Fibroblast of the aortic adventitia (primary cell): ENCODE measurements at regions not wholly inside any gene's neighbourhood (a gene's known extent, or its start where the extent isn't known, plus 50 kb on each side); places are given as distances from the start of the nearest gene placed in this dataset.

Experiments
- DNase-seq: peaks from one replicate; pipeline ENCODE4 v3.0.0-alpha.2; 2010; ENCODE audit warnings: low read depth
- H3K4me3 ChIP-seq: 2 replicates; pipeline ENCODE4 v1.5.1; 2011; ENCODE audit warnings: low read depth, mild to moderate bottlenecking, control low read depth, low read length, moderate library complexity
- TF ChIP-seq, protein P1 (sequence below): IDR thresholded peaks from 2 replicates; pipeline ENCODE4 v1.5.1; 2011; ENCODE audit warnings: mild to moderate bottlenecking, low read length, control low read depth, inconsistent platforms; ENCODE audit not compliant: insufficient read depth

DNA sequence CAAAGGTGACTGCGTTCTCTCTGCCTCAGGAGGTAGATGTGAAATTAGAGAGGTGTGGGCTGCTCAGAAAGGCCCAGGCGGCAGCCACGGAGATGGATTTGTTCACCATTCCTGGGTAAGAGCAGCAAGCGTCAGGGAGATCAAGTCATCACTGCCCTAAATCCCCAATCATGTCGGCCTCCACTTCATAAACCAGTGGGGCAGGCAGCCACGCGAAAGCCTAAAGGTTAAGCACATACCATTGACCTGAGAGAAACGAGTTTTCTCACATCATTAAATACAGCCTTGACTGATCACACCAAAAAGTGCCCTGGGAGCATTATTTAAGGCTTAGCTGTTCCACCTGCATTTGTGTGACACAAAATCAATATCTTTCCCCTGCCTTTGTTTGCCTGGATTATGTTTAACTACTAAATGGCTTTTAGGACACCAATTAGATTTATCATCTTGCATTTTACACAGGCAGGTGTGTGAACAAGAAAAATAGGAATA lies 50.7 kb upstream of the FOXB1 start:
- no peak overlapping the region for H3K4me3 ChIP-seq
- TF ChIP-seq, protein P1, sequence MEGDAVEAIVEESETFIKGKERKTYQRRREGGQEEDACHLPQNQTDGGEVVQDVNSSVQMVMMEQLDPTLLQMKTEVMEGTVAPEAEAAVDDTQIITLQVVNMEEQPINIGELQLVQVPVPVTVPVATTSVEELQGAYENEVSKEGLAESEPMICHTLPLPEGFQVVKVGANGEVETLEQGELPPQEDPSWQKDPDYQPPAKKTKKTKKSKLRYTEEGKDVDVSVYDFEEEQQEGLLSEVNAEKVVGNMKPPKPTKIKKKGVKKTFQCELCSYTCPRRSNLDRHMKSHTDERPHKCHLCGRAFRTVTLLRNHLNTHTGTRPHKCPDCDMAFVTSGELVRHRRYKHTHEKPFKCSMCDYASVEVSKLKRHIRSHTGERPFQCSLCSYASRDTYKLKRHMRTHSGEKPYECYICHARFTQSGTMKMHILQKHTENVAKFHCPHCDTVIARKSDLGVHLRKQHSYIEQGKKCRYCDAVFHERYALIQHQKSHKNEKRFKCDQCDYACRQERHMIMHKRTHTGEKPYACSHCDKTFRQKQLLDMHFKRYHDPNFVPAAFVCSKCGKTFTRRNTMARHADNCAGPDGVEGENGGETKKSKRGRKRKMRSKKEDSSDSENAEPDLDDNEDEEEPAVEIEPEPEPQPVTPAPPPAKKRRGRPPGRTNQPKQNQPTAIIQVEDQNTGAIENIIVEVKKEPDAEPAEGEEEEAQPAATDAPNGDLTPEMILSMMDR = no peak
- no peak for DNase-seq

DNA sequence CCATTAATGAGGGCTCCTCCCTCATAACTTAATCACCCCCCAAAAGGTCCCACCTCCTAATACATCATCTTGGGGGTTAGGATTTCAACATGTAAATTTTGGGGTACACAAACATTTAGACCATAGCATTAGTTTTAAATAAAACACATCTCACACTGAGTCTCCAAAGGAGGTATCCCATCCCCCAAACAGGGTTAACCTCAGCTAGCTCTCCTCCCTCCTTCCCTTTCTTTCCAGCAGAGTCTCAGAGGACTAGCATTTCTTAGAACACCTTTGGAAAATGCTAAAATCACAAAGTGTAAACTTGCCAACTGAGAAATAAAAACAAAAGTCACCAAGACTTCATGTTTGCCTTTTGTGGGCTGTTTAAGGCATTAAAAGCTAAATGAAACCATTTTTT lies 51.2 kb upstream of the FOXB1 start:
- TF ChIP-seq, protein P1 = no peak
- no peak overlapping the region for H3K4me3 ChIP-seq
- no peak for DNase-seq

DNA sequence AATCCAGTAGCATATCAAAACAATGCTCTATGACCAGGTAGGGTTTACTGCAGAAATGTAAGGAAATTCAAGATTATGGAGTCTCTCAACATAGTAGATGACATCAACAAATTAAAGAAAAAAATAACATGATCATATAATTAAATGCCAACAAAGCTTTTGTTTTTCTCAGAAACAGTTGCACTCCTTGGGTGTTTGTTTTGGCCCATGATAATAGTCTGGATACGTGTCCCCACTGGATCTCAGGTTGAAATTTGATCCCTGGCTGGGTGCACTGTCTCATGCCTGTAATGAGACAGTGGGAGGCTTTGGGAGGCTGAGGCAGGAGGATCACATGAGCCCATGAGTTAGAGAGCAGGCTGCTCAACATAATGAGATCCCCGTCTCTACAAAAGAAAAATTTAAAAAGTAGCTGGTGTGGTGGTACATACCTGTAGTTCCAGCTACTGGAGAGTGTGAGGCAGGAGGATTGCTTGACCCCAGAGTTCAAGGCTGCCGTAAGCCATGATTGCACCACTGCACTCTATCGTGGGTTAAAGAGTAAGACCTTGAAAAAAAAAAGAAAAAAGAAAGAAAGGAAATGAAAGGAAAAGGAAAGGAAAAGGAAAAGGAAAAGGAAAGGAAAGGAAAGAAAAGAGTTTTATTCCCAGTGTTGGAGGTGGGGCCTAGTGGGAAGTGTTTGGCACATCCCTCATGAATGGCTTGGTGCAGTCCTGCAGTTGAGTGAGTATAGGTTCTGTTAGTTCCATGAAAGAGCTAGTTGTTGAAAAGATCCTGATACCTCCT lies 53.3 kb upstream of the FOXB1 start:
- TF ChIP-seq, protein P1 = no peak
- no peak for DNase-seq
- no peak overlapping the region for H3K4me3 ChIP-seq

DNA sequence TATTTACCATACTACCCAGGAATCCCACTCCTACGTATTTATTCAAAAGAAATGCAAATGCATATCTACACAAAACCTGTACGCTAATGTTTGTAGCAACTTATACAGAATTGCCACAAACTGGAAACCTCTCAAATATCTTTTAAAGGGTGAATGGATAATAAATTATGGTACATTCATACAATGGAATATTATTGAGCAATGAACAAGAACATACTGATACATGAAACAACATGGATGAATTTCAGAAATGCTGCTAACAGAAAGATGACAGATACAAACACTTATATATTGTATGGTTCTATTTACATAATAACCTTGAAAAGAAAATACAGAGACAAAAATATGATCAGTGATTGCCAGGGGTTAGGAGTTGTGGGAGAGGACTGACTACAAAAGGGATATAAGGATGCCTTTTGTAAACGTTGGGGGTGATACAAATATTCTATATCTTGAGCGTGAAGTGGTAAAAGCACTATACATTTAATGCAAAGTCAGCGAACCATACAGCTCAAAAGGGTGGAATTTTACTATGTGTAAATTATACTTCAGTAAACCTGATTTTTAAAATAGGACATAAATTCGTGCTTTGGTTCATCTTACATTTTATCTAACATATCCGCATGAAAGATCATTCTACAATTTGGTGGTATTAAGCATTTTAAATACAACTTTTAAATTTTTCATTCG lies 55.0 kb upstream of the FOXB1 start:
- no peak for DNase-seq
- H3K4me3 ChIP-seq = no peak overlapping the region
- TF ChIP-seq, protein P1 = no peak

DNA sequence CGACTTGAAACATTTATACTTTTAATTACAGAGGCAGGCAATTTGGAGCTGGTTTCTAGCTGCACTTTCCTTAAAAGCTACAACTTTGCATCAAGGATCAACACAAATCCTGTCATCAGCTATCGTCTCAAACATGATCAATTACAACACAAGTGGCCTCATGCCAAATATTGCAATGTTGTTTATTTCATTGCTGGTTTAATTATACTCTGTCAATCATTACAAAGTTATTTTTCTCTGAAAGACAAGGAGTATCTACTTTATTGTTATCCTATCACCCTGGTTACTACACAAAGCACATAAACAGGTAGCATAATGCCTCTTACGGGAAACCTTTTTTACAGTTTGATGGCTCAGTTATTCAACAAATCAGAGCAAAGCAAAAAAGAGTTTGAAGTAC lies 58.0 kb upstream of the FOXB1 start:
- no peak for DNase-seq
- H3K4me3 ChIP-seq = no peak overlapping the region
- TF ChIP-seq, protein P1 = no peak

DNA sequence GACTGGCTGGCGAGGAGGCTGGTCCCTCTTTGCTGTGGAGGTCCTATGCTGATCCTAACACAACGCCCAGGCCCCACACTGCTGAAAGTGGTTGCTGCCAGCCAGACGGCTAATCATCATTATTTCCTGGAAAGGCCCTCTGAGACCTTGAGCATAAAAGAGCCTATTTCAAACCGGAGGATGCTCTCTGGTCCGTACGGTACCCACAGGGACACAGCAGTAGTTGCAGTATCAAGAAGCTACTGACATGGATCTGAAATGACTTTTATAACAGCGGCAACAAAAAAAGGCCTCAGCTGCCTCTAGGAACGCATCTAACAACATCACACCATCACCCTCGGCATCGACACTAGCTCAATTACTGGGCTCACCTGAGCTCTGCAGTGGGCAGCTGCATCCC lies 59.1 kb upstream of the FOXB1 start:
- H3K4me3 ChIP-seq = no peak overlapping the region
- DNase-seq = no peak
- TF ChIP-seq, protein P1 = no peak
